Panc1 (cell line): ENCODE measurements at regions not wholly inside any gene's neighbourhood (a gene's known extent, or its start where the extent isn't known, plus 50 kb on each side); places are given as distances from the start of the nearest gene placed in this dataset.

Experiments used
- POLR2AphosphoS5 ChIP-seq: IDR thresholded peaks from 2 replicates; pipeline ENCODE4 v1.6.1; 2012; ENCODE audit warnings: mild to moderate bottlenecking, low read depth, low read length, moderate library complexity
- SIN3A ChIP-seq: IDR thresholded peaks from 2 replicates; pipeline ENCODE4 v1.6.1; 2012; ENCODE audit warnings: low read depth, mild to moderate bottlenecking, low read length, moderate library complexity, borderline replicate concordance; ENCODE audit not compliant: insufficient read depth
- TCF7L2 ChIP-seq: IDR thresholded peaks from 2 replicates; pipeline ENCODE4 v1.6.1; 2011; ENCODE audit warnings: mild to moderate bottlenecking, low read depth, low read length, inconsistent platforms
- TF ChIP-seq, protein P1 (sequence below), 2 experiments: IDR thresholded peaks; 2 replicates each; pipeline ENCODE4 v1.6.1; 2011 to 2012; ENCODE audit warnings: low read depth in 2 of 2, control low read depth in 1 of 2, low read length in 1 of 2, mild to moderate bottlenecking in 1 of 2, moderate library complexity in 1 of 2; ENCODE audit not compliant: insufficient read depth in 1 of 2
- TF ChIP-seq, protein P2 (sequence below): fragments of 450-650 bp; IDR thresholded peaks from 2 replicates; pipeline ENCODE4 v1.5.1; 2017; ENCODE audit warnings: mild to moderate bottlenecking

DNA sequence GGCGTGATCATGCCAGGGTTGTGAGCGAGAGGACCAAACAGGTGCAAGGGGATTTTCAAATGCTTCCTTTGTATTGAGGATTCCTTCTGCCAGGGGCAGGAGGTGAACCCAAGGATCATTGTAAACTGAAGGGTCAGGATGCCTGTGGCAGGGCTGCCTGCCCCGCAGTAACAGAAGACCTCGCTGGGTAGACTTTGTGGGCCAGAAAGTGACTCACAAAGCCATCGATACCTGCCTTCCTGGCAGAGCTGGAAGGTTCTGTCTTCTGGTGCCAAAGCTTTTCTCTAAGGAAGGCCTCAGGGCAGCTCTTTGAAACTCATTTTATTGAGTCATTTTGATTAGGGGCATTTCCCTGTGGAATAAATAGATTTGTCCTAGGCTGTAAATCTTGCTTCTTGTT is 223.4 kb downstream of the ICE1 start:
- TF ChIP-seq, protein P1, sequence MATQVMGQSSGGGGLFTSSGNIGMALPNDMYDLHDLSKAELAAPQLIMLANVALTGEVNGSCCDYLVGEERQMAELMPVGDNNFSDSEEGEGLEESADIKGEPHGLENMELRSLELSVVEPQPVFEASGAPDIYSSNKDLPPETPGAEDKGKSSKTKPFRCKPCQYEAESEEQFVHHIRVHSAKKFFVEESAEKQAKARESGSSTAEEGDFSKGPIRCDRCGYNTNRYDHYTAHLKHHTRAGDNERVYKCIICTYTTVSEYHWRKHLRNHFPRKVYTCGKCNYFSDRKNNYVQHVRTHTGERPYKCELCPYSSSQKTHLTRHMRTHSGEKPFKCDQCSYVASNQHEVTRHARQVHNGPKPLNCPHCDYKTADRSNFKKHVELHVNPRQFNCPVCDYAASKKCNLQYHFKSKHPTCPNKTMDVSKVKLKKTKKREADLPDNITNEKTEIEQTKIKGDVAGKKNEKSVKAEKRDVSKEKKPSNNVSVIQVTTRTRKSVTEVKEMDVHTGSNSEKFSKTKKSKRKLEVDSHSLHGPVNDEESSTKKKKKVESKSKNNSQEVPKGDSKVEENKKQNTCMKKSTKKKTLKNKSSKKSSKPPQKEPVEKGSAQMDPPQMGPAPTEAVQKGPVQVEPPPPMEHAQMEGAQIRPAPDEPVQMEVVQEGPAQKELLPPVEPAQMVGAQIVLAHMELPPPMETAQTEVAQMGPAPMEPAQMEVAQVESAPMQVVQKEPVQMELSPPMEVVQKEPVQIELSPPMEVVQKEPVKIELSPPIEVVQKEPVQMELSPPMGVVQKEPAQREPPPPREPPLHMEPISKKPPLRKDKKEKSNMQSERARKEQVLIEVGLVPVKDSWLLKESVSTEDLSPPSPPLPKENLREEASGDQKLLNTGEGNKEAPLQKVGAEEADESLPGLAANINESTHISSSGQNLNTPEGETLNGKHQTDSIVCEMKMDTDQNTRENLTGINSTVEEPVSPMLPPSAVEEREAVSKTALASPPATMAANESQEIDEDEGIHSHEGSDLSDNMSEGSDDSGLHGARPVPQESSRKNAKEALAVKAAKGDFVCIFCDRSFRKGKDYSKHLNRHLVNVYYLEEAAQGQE (IDR thresholded peaks at IDR 0.05; ENCODE audit: insufficient read depth in 1 of 2, low read depth in 2 of 2, low read length in 1 of 2) = no peak
- TF ChIP-seq, protein P2, sequence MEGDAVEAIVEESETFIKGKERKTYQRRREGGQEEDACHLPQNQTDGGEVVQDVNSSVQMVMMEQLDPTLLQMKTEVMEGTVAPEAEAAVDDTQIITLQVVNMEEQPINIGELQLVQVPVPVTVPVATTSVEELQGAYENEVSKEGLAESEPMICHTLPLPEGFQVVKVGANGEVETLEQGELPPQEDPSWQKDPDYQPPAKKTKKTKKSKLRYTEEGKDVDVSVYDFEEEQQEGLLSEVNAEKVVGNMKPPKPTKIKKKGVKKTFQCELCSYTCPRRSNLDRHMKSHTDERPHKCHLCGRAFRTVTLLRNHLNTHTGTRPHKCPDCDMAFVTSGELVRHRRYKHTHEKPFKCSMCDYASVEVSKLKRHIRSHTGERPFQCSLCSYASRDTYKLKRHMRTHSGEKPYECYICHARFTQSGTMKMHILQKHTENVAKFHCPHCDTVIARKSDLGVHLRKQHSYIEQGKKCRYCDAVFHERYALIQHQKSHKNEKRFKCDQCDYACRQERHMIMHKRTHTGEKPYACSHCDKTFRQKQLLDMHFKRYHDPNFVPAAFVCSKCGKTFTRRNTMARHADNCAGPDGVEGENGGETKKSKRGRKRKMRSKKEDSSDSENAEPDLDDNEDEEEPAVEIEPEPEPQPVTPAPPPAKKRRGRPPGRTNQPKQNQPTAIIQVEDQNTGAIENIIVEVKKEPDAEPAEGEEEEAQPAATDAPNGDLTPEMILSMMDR = no peak
- TF ChIP-seq TCF7L2 (no peak), POLR2AphosphoS5 (no peak), SIN3A (no peak)
